ENCODE measurements at regions not wholly inside any gene's neighbourhood (a gene's known extent, or its start where the extent isn't known, plus 50 kb on each side); places are given as distances from the start of the nearest gene placed in this dataset.

GRCh38 chr13:85170372-85170771 lies 628.8 kb downstream of the SLITRK6 start:
- TF ChIP-seq GATA2 (IDR thresholded peaks at IDR 0.05; ENCODE audit: low read depth, low read length): no peak
- TF ChIP-seq GATA3 (IDR thresholded peaks at IDR 0.05; ENCODE audit: low read depth, low read length): no peak
